HG03060 (cell line): ENCODE measurements at regions not wholly inside any gene's neighbourhood (a gene's known extent, or its start where the extent isn't known, plus 50 kb on each side); places are given as distances from the start of the nearest gene placed in this dataset.
"Not testable (repeated sequence)": the region's sequence is repeated elsewhere in the genome, so short reads cannot be mapped to it uniquely, and the experiment has no call there.

Experiments
- ATAC-seq: cut with Tn5 transposase; IDR thresholded peaks from one replicate; pipeline ENCODE4 v1.9.1; 2021; ENCODE audit warnings: low read depth, moderate number of reproducible peaks; ENCODE audit not compliant: unreplicated experiment

DNA sequence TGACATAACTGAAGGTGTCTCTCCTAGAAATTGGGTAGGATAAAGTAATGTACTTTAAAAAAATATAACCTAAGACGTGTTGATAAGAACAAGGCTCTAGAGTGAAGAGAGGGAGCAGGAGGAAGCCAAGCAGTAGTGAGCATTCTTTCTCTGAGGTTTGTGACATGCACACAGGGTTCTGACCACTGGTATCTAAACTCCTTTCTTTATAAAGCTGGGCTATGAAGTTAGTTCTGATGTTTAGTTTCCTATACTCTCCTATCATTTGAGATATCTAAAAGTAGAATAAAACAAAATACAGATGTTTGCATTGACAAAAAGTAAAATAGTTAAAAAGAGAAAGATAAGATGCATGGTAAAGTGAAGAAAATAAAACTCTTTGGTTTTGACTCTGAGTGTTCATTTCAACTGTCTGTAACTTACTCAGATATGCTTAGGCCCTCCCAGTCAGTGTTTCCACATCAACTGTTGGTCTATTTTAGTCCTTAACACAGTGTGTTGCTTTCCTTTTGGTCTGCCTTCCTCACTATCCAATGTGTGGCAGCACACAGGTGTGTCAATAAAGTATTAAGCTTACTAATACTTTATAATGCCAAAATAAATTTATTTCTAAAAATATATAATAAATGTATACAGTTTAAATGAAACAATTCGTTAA is 543.5 kb downstream of the PTPRC start:
- no peak for ATAC-seq

DNA sequence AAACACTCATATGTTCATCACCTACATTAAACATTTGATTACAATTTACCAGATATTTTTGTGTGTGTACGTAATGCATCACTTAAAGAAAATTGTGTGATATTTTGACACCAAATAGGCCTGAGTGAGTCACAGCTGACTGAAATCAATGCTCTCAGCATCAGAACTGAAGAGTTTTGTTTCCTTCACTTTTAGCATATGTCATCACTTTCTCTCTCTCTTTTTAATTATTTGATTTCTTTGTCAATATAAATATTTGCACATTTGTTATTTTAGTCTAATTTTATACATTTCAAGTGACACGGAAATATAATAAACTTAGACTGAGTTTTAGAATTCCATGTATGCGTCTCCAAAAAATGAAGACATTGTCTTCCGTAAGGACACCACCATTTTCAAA is 545.3 kb downstream of the PTPRC start:
- no peak for ATAC-seq

DNA sequence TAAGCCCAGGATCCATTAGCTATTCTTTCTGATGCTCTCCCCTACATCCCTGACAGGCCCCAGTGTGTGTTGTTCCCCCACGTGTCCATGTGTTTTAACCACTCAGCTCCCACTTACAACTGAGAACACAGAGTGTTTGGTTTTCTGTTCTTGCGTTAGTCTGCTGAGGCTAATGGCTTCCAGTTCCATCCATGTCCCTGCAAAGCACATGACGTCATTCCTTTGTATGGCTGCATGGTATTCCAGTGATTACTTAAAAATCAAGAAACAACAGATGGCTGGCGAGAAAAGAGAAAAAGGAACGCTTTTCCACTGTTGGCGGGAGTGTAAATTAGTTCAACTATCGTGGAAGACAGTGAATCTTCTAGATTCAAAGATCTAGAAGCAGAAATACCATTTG is 556.0 kb downstream of the PTPRC start:
- ATAC-seq: no peak

DNA sequence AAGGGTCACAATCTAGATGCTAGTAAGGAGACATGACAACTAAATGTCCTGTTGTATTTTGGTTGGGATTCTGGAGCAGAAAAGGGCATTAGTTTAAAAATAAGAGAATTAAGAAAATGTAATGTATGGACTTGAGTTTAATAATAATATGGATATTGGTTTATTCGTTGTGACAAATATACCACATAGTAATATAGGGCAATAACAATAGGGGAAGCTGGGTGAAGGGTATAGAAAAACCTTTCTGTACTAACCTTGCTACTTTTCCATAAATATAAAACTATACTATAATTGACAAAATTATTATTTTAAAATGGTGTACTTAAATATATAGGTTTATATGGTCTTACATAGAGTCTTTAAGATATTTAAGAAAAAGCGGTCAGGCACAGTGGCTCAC is 558.9 kb downstream of the PTPRC start:
- no peak for ATAC-seq

DNA sequence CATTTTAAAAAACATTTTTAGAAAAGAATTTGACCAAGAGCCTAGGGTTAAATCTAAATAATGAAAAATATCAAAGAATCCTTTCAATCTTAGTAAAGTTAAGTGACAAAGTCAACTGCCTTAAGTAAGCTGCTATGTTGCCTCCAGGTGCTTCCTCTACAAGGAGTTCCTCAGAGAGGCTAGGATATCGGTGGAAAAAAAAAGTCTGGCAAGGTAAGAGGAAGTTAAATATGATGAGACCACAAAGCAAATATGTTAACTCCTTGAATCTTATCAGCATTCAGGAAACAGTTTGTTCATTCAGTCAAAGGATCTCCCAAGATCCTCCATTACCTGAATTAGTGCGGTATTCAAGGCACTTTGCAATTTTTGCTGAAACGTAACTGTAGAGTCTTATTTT is 563.5 kb downstream of the PTPRC start:
- ATAC-seq: no peak

DNA sequence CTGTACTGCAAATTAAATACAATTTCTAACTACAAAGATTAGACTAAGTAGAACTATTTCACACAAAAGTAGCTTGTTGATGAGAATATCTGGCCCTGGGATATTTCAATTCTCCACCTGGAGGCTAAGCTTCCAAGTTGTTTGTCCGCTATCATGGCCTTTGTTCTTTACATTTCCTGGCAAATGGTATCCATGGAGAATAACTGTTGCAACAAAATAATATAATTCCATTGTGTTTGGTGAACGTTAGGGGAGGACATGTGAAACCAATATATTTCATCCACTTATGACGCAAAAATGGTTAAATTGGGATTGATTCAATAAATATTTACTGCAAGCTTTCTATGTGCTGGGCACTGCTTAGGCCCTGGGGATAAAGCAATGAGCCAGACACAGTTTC is 565.4 kb downstream of the PTPRC start:
- no peak for ATAC-seq

DNA sequence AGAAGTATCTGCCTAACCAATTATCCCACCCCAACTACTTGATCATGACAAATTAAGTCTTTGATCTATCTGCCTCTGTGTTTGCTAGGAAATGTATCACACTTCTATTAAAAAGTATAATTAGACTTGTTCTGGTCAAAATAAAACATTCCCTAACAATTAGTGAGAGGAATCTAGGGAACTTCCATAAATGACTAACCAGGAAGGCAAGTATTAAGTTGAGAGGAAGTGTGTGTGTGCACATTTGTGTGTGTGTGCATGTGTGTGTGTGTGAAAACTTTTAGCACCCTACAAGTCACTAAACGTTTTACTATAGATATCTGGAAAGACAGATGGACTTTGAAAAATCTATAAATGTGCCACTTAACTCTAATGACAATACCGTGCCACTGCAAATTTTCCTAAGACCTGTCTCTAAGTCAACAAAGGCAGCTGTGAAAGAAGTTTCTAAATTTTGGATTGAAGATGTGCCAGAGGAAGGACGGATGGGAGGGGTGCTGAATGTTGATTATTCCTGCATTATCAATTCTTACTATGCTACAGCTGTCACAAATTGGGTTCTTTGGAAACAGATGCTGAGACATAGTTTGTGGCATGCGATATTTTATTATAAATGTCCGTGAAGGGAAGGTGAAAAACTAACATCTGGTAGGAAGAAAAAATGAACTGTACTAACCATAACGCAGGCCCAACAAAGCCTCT is 567.1 kb downstream of the PTPRC start:
- no peak for ATAC-seq

DNA sequence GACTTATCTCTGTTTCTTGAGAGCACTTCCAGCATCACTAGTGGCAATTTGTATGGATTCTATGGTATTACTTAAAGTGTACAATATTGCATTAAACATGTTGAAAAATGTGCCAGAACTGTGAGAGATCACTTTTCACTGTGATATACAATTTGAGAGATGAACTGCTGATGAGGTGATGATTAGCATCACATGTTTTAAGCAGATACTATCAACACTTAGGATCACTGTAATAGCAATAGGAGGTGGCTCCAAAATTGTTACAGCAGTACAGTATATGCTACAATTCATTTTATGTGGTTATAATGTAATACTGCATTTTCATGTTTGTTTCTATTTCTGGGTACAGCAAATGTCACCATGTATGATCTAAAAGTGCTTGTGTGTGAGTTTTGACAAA is 570.0 kb downstream of the PTPRC start:
- no peak for ATAC-seq

DNA sequence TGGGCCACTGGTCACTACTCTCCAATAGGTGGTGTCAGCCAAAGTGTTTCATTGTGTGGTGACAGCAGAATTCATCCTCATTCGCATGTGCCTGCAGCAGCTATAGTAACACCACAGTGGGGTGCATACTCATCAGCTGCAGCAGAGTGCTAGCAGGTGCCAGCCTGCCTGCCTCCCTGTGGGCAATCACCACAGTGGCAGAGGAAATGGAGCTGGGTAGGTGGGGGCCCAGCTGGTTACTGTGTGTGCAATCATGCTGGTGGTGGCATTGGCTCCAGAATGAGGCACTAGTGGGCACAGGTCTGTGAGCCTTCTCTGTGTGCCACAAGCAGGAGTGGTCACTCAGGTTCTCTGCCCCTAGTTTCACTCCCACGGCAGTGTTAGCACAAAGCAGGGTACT is 579.2 kb downstream of the PTPRC start:
- ATAC-seq: no peak

DNA sequence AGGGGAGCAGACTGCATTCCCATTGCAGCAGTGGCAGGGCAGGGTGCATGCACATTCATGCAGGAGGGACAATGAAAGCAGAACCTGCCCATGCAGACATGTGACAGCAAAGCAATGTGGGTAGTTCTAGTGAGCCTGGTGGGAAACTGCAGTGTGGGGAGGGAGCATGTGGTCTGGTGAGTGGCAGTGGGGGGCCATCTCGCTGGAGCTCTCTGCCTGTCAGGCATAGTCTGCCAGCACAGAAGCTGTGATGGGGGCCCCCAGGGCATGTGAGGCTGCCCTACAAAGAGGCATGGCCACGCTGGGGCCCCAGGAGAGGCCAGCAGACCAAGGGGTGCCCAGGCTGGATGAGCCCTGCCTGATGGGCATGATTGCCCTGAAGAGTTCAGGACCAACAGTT is 579.7 kb downstream of the PTPRC start:
- no peak for ATAC-seq

DNA sequence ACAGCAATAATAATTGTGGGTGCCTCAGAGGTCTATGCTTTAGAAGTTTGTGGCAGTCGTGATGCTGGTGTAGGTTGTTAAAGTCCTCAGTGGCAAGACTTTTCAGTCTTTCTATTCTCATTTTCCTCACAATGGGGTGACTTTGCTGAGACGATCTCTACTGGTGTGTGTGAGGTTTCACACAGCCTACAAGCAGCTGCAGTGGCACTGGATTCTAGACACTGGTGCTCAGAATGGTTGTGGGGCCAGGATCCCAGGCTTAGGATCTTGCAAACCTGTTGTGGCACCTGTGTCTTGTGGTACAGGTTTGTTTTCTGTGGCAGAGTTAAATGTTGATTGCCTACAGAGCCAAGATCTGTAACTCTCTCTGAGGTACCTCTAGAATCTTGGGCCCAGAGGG is 581.2 kb downstream of the PTPRC start:
- ATAC-seq: no peak

DNA sequence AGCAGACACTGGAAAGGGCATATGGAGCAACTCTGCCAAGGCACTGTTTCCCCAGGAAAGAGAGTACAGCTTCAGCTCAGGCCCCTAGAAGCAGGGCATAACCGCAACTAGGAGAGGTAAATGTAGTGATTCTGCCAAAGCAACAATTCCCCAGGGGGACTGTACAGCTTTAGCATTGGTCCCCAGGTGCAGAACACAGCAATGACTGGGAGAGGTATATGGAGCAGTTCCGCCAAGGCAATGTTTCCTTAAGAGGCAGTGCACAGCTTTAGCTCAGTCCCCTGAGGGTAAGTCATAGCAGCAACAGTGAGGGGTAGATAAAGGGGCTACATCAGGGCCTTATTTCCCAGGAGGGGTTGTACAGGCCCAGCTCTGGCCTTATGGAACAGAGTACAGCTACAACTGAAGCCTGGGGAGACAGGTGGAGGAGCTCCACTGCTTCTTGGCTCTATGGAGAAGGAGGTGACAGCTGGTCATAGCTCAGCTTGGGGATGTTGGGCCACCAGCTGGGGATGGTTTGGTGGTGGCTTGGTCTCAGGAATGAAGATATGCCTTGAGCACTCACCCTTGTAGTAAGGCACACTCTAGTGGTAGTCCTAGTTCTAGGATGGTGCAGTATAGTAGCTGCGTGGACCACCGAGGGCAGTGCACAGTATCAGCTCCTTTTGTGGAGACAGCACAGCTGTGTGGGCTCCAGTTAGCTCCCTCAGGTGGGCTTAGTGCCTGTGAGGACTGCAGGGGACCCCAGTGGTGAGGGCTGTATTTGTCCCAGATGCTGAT is 582.7 kb downstream of the PTPRC start:
- no peak for ATAC-seq

DNA sequence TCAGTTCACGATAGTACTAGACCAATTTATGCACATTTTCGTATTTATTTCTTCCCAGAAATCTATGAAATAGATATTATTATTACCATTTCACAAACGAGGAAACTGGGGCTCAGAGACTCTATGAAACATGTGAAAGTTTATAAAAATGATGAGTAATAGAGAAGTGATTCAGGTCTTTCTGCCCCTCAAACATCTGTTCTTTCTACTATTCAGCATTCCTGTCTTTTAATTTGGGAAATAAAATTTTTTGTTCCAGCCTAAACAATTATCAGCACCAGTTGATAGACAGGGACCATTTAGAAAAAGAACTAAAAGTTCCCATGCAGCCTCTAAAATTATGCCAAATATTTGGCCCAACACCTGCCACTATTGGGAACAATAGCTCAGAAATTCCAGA is 585.1 kb downstream of the PTPRC start:
- ATAC-seq: no peak

DNA sequence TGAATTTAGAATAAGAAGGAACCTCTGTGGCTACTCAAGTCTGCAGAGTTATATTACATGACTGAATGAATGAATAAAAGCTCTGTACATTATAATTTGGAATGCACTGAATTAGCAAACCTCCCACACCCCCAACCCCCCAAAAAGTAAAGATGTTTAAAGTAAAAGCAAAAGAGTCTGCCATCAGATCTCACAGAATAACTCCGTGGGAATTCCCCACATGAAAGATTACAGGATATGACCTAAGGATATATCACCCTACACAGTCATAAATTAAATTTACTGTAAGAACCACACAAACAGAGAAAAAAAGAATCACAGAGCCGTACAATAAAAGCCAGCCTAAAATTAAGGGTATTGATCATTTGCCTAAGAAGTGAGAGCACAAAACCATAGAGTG is 587.3 kb downstream of the PTPRC start:
- no peak for ATAC-seq

DNA sequence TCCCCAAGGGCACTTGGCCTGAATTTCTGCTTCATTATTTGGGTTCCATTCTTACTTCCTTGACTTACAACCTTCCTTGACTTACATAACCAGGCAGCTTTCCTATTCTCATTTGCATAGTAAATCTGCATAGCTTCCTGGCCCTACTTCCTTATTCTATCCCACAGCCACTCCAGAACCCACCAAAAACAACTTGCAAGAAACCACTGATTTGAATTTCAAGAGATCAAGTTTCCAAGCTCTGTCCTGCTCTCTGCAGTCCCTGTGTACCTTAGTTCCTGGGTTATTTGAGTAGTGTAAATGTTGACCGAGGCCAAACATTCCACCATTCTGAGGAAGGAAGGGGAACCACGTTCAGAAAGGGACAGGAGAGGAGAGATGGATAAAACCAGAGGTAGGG is 603.3 kb downstream of the PTPRC start:
- no peak for ATAC-seq

DNA sequence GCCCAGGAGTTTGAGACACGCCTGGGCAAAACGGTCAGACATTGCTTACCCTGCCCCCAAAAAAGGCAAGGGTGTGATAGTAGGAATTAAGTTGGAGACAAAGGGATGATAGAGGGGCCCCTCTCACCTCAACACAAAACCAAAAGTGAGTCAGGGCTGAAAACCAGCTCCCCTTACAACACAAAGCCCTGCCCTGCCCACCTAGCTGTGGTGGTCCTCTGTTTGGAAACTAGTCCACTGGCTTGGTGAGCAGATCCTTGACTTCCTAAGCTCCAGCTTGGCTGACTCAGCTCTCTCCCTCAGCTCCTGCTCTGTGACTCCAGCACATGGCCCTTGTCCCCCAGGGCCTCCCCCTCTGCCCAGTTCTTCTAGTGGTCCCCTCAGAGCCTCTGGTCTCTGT is 603.8 kb downstream of the PTPRC start:
- ATAC-seq: no peak

DNA sequence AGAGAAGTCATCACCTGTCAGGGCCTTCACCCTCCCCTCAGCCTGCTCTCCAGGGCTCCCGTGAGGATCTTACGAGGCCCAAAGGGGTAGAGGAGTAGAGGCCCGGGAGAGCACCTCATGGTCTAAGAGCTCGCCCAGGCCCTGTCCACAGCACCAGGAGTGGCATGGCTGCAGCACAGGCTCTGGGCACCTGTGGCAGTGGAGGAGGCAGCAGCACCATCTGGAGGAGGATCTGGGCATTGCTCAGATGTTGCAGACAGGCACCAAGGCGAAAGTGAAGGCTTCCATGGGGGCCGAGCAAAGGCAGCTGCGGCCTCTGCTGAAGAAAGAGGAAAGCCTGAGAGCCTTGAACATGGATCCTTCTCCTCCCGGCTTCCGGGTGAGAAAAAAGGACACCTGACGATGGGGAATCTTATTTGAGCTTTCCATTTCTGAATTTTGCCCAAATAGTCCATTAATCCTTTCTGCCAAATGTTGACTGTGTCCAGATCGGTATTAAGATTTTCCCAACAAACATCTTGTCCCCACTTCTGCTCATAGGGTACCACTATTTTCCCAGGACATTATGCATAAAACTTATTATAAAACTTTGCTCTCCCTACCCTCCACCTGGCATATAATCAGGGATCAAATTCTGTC is 604.7 kb downstream of the PTPRC start:
- peak; percentile 84 for ATAC-seq

DNA sequence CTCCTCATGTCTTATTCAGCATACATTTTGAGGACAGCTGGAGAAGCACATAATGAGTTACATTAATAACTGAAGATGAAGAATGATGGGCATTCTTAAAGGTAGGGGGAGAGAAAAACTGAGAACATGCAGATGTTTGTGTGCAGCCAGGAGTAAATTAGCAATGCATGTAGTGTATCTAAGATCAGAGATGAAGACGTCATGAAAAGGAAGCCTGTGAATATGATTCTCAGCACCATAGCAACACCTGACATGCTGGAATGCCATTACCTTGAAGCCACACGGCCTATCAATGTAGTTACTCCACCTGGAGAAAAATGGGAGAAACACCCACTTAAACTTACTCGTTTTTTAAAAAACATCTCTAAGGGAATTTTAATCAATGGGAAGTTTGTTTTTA is 607.1 kb downstream of the PTPRC start:
- ATAC-seq: no peak

DNA sequence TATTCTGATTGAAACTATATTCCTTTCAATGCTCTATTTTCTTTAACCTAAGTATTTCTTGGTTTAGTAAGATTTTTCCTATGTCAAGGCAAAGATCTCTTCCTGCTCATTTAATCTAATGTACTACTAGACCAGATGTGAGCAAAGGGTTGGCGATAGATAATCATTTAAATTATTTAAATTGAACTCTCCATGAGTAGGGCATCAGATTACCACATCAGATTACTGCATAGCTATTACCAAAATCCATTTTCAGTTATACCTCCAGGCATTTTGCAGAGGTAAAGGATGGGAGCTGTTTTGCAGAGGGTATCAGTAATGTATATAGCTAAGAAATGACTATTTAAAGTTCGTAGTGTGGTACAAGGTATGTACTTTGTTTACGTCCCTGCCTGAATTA is 607.9 kb downstream of the PTPRC start:
- ATAC-seq: no peak

DNA sequence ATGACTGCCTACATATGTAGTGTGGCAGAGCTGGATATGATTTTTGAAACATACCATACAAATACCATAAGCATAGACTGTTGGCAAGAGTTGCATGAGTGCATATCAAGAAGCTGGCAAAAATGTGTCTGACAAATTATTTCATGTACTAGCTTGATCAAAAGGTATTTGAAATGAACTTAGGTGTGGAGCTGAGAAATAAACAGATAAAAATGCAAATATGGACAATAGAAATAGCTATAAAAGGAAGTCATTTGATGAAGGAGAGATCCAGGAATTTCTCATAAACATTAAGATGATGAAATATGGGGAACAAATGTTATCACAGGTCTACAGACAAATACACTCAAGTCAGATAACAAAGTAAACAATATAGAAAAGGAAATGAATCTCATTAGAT is 609.1 kb downstream of the PTPRC start:
- no peak for ATAC-seq

DNA sequence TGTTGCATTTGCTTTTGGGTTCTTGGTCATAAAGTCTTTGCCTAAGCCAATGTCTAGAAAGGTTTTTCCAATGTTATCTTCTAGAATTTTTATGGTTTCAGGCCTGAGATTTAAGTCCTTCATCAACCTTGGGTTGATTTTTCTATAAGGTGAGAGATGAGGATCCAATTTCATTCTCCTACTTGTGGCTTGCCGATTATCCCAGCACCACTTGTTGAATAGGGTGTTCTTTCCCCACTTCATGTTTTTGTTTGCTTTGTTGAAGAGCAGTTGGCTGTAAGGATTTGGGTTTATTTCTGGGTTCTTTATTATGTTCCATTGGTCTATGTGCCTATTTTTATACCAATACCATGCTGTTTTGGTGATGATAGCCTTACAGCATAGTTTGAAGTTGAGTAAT is 615.2 kb downstream of the PTPRC start:
- not testable (repeated sequence) for ATAC-seq
